ENCODE measurements at regions not wholly inside any gene's neighbourhood (a gene's known extent, or its start where the extent isn't known, plus 50 kb on each side); places are given as distances from the start of the nearest gene placed in this dataset.

- TF ChIP-seq, protein P1, sequence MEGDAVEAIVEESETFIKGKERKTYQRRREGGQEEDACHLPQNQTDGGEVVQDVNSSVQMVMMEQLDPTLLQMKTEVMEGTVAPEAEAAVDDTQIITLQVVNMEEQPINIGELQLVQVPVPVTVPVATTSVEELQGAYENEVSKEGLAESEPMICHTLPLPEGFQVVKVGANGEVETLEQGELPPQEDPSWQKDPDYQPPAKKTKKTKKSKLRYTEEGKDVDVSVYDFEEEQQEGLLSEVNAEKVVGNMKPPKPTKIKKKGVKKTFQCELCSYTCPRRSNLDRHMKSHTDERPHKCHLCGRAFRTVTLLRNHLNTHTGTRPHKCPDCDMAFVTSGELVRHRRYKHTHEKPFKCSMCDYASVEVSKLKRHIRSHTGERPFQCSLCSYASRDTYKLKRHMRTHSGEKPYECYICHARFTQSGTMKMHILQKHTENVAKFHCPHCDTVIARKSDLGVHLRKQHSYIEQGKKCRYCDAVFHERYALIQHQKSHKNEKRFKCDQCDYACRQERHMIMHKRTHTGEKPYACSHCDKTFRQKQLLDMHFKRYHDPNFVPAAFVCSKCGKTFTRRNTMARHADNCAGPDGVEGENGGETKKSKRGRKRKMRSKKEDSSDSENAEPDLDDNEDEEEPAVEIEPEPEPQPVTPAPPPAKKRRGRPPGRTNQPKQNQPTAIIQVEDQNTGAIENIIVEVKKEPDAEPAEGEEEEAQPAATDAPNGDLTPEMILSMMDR (IDR thresholded peaks at IDR 0.05; ENCODE audit: poor library complexity, severe bottlenecking), result no peak
- no peak for TF ChIP-seq REST (IDR thresholded peaks at IDR 0.05; ENCODE audit: borderline replicate concordance)
- TF ChIP-seq POLR2AphosphoS5 (IDR thresholded peaks at IDR 0.05), result no peak
- no peak for TF ChIP-seq EP300 (conservative IDR thresholded peaks at IDR 0.05; ENCODE audit: poor library complexity, severe bottlenecking)
- TF ChIP-seq RAD21 (conservative IDR thresholded peaks at IDR 0.05), result no peak
- no peak for TF ChIP-seq TAF1 (IDR thresholded peaks at IDR 0.05; ENCODE audit: low read depth)
- no peak for TF ChIP-seq MXI1 (conservative IDR thresholded peaks at IDR 0.05; ENCODE audit: poor library complexity, severe bottlenecking)
Observed at GRCh38 chr5:74364507-74364906, 276.0 kb downstream of the ENC1 start.
